Gastroesophageal sphincter (tissue), 4 donors: ENCODE measurements at regions not wholly inside any gene's neighbourhood (a gene's known extent, or its start where the extent isn't known, plus 50 kb on each side); places are given as distances from the start of the nearest gene placed in this dataset.
A peak's percentile ranks its signal among the peaks of the same experiment; 100 is the strongest.

Source experiments
- ATAC-seq: fragments of 150-250 bp; one replicate; pipeline ENCODE4 v1.9.1; 2016; ENCODE audit warnings: mild to moderate bottlenecking, moderate library complexity
- H3K27ac ChIP-seq, 4 donors: fragments of 200-600 bp; sonication (generic) in 3 of 4; 1 replicate in 3 of 4; 2 replicates in 1 of 4; pipeline ENCODE4 v1.5.1; 2016 to 2019
- H3K27me3 ChIP-seq: fragments of 200-600 bp; sonication (generic); one replicate; pipeline ENCODE4 v1.5.1; 2019
- H3K36me3 ChIP-seq, 2 donors: fragments of 200-600 bp; sonication (generic); one replicate each; pipeline ENCODE4 v1.5.1; 2019; ENCODE audit warnings: control low read depth in 1 of 2
- H3K4me1 ChIP-seq, 3 donors: fragments of 200-600 bp; sonication (generic); 1 replicate in 2 of 3; 2 replicates in 1 of 3; pipeline ENCODE4 v1.5.1; 2016 to 2019; ENCODE audit warnings: control low read depth in 2 of 3
- H3K4me3 ChIP-seq, 2 donors: fragments of 200-600 bp; sonication (generic); one replicate each; pipeline ENCODE4 v1.5.1; 2019; ENCODE audit warnings: mild to moderate bottlenecking in 1 of 2, moderate library complexity in 1 of 2
- H3K9me3 ChIP-seq, 3 donors: fragments of 200-600 bp; sonication (generic); one replicate each; pipeline ENCODE4 v1.5.1; 2017 to 2019; ENCODE audit warnings: control low read depth in 2 of 3
- CTCF ChIP-seq, 4 experiments: fragments of 200-600 bp in 2 of 4; fragments of 450-650 bp in 2 of 4; sonication (generic) in 1 of 4; IDR thresholded peaks; one replicate each; pipeline ENCODE4 v1.5.1; 2017 to 2019; ENCODE audit warnings: antibody characterized with exemption in 4 of 4, mild to moderate bottlenecking in 2 of 4, moderate library complexity in 2 of 4
- EP300 ChIP-seq: sonication (generic); formaldehyde crosslinking; IDR thresholded peaks from one replicate; pipeline ENCODE4 v1.6.1; 2017; ENCODE audit warnings: antibody characterized with exemption, mild to moderate bottlenecking
- POLR2A ChIP-seq, 2 donors: fragments of 450-650 bp; IDR thresholded peaks; one replicate each; pipeline ENCODE4 v1.6.1; 2017; ENCODE audit warnings: antibody characterized with exemption in 2 of 2, mild to moderate bottlenecking in 2 of 2, moderate library complexity in 1 of 2
- POLR2AphosphoS5 ChIP-seq: sonication (generic); formaldehyde crosslinking; IDR thresholded peaks from one replicate; pipeline ENCODE4 v1.6.1; 2017; ENCODE audit warnings: antibody characterized with exemption
- WGBS, 2 donors: methylation state at CpG; one replicate each; pipeline ENCODE4 v1.1.5; 2018; ENCODE audit warnings: low coverage in 1 of 2; 5-methylcytosine and 5-hydroxymethylcytosine counted together

GRCh38 chr6:8731874-8732273 is 296.5 kb upstream of the SLC35B3 start:
- TF ChIP-seq EP300: no peak
- no peak for TF ChIP-seq POLR2AphosphoS5
- no peak for TF ChIP-seq POLR2A (IDR thresholded peaks at IDR 0.05)
- TF ChIP-seq CTCF (IDR thresholded peaks at IDR 0.05): no peak
- WGBS, 2 donors: 34 to 76% methylated on average over 2 of the region's 2 CpGs

GRCh38 chr6:8710668-8711431 is 275.5 kb upstream of the SLC35B3 start:
- Histone ChIP-seq H3K9me3 (no peaks in the 10 kb centered on the region), H3K36me3 (no peaks in the 10 kb centered on the region), H3K27me3 (no peaks in the 10 kb centered on the region), H3K4me1 (peaks cover 0 to 8% (median 0%) of the 10 kb centered on the region in 3 donors), H3K4me3 (no peak overlapping the region), H3K27ac (no peak overlapping the region)
- 77% methylated on average over 4 of the region's 5 CpGs for WGBS, 2 donors
- TF ChIP-seq POLR2A (IDR thresholded peaks at IDR 0.05) (no peak), CTCF (IDR thresholded peaks at IDR 0.05) (no peak), EP300 (no peak), POLR2AphosphoS5 (no peak)
- no peak for ATAC-seq

More at GRCh38 chr6:8731874-8732273, 296.5 kb upstream of the SLC35B3 start:
- Histone ChIP-seq H3K9me3 (no peaks in the 10 kb centered on the region), H3K4me3 (no peak overlapping the region), H3K27ac (no peak overlapping the region), H3K36me3 (no peaks in the 10 kb centered on the region), H3K27me3 (no peaks in the 10 kb centered on the region), H3K4me1 (peaks cover 0 to 4% (median 0%) of the 10 kb centered on the region in 3 donors)
- no peak for ATAC-seq

GRCh38 chr6:8707956-8708772 is 272.8 kb upstream of the SLC35B3 start:
- 0 to 6% methylated on average over 6 to 7 of the region's 7 CpGs for WGBS, 2 donors
- H3K9me3 ChIP-seq: no peaks in the 10 kb centered on the region
- H3K4me3 ChIP-seq: peak overlapping the region in 1 of 2 donors; percentile 28
- no peak overlapping the region for H3K27ac ChIP-seq
- H3K4me1 ChIP-seq: peaks cover 0 to 8% (median 0%) of the 10 kb centered on the region in 3 donors
- no peak for ATAC-seq
- no peaks in the 10 kb centered on the region for H3K27me3 ChIP-seq
- no peaks in the 10 kb centered on the region for H3K36me3 ChIP-seq
- TF ChIP-seq EP300 (no peak), CTCF (IDR thresholded peaks at IDR 0.05) (peak in 3 of 4 experiments; percentile 7 to 48 (median 22))

DNA sequence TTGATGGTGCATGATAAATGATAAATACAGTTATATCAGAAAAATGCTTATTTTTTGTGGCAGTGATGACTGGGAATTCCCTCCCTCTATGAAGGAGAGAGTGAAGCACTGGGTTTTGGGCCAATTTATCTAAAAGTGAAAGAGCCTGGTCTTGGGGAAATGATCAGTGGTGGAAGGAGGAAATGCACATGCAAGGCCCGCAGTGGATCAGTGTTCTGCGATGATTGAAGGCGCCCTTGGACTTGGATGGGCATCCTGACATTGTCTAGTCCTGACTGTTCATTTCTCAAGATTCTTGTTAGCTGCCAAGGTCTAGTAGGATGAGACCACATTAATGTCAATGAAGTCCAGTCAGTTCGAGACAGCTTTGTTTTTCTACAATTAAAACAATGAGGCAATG is 272.0 kb upstream of the SLC35B3 start:
- no peak for ATAC-seq
- TF ChIP-seq CTCF (IDR thresholded peaks at IDR 0.05) (no peak), POLR2A (IDR thresholded peaks at IDR 0.05) (no peak), EP300 (no peak), POLR2AphosphoS5 (no peak)
- WGBS, 2 donors: 25 to 59% methylated on average over 1 to 4 of the region's 4 CpGs

More for the DNA sequence above, 272.0 kb upstream of the SLC35B3 start:
- no peaks in the 10 kb centered on the region for H3K27me3 ChIP-seq
- no peaks in the 10 kb centered on the region for H3K9me3 ChIP-seq
- no peaks in the 10 kb centered on the region for H3K36me3 ChIP-seq
- H3K4me1 ChIP-seq: peaks cover 0 to 8% (median 0%) of the 10 kb centered on the region in 3 donors
- H3K27ac ChIP-seq: no peak overlapping the region
- H3K4me3 ChIP-seq: no peak overlapping the region
